ENCODE measurements at regions not wholly inside any gene's neighbourhood (a gene's known extent, or its start where the extent isn't known, plus 50 kb on each side); places are given as distances from the start of the nearest gene placed in this dataset.

DNA sequence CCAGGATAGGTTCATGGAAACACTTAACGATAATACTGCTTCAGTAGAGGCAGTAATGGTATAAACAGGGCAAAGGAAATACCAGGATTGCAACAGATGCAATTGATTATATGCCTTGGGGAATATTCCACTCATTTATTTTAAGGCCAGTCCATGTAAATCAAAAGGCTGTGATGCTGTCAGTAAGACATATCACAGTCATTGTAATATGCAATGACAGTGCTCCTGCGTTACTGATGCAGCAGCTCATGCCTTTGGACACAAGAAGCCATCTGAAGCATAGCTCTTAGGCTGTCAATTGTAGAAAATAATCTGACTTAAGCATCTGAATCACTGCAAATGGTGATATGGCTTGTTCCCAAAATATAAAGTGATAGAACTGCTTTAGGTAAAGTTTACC is 674.8 kb downstream of the TMTC2 start:
- TF ChIP-seq POLR2AphosphoS5 (IDR thresholded peaks at IDR 0.05) (no peak), POLR2A (IDR thresholded peaks at IDR 0.05) (no peak)
